NOMO-1 (cell line): ENCODE measurements at regions not wholly inside any gene's neighbourhood (a gene's known extent, or its start where the extent isn't known, plus 50 kb on each side); places are given as distances from the start of the nearest gene placed in this dataset.

Experiments
- DNase-seq, 2 experiments: peaks; one replicate each; lab custom pipeline; 2025; ENCODE audit not compliant: unreplicated experiment in 2 of 2; lab: John Stamatoyannopoulos, UW

- no peak for DNase-seq
Observed at GRCh38 chr1:199959775-199960110, 67.8 kb upstream of the NR5A2 start.

GRCh38 chr1:199970125-199970524, 57.4 kb upstream of the NR5A2 start:
- no peak for DNase-seq

GRCh38 chr1:199976496-199977144, 50.9 kb upstream of the NR5A2 start:
- DNase-seq: peak; percentile 57 to 84
